GM12872 (cell line): ENCODE measurements at regions not wholly inside any gene's neighbourhood (a gene's known extent, or its start where the extent isn't known, plus 50 kb on each side); places are given as distances from the start of the nearest gene placed in this dataset.

Experiments
- CTCF ChIP-seq: IDR thresholded peaks from 3 replicates; pipeline ENCODE4 v1.5.1; 2011; ENCODE audit warnings: low read depth, mild to moderate bottlenecking, low read length, moderate library complexity; ENCODE audit not compliant: insufficient read depth

- no peak for TF ChIP-seq CTCF
Measured at GRCh38 chr1:96545935-96546656, 175.5 kb upstream of the PTBP2 start.

GRCh38 chr1:96550061-96550460 is 171.5 kb upstream of the PTBP2 start:
- no peak for TF ChIP-seq CTCF

- TF ChIP-seq CTCF = no peak
Measured at GRCh38 chr1:96552451-96552850, 169.1 kb upstream of the PTBP2 start.

GRCh38 chr1:96553811-96554210 is 167.8 kb upstream of the PTBP2 start:
- no peak for TF ChIP-seq CTCF

GRCh38 chr1:96554364-96554763 is 167.2 kb upstream of the PTBP2 start:
- TF ChIP-seq CTCF = no peak

GRCh38 chr1:96557336-96557735 is 164.2 kb upstream of the PTBP2 start:
- no peak for TF ChIP-seq CTCF

GRCh38 chr1:96558635-96559034 is 162.9 kb upstream of the PTBP2 start:
- no peak for TF ChIP-seq CTCF
